GM19328 (cell line): ENCODE measurements at regions not wholly inside any gene's neighbourhood (a gene's known extent, or its start where the extent isn't known, plus 50 kb on each side); places are given as distances from the start of the nearest gene placed in this dataset.

ENCODE experiments used
- ATAC-seq: cut with Tn5 transposase; IDR thresholded peaks from one replicate; pipeline ENCODE4 v1.9.1; 2021; ENCODE audit warnings: mild to moderate bottlenecking, moderate library complexity; ENCODE audit not compliant: unreplicated experiment

GRCh38 chr14:48925184-48925583, 661.0 kb downstream of the RPS29 start:
- ATAC-seq, result no peak

GRCh38 chr14:48914921-48915320, 671.3 kb downstream of the RPS29 start:
- no peak for ATAC-seq

GRCh38 chr14:48914382-48914781, 671.8 kb downstream of the RPS29 start:
- ATAC-seq, result no peak

GRCh38 chr14:48900565-48900964, 685.6 kb downstream of the RPS29 start:
- ATAC-seq, result no peak

- no peak for ATAC-seq
Measured at GRCh38 chr14:48890333-48890732, 695.8 kb downstream of the RPS29 start.

- ATAC-seq, result no peak
Measured at GRCh38 chr14:48876806-48877340, 709.3 kb downstream of the RPS29 start.

GRCh38 chr14:48874711-48875110, 711.5 kb downstream of the RPS29 start:
- no peak for ATAC-seq

GRCh38 chr14:48857366-48857765, 728.8 kb downstream of the RPS29 start:
- ATAC-seq, result no peak

GRCh38 chr14:48853159-48853558, 733.0 kb downstream of the RPS29 start:
- ATAC-seq, result no peak

- no peak for ATAC-seq
Measured at GRCh38 chr14:48849741-48850322, 736.3 kb downstream of the RPS29 start.

GRCh38 chr14:48842785-48843184, 743.4 kb downstream of the RPS29 start:
- ATAC-seq, result no peak

GRCh38 chr14:48826058-48826457, 760.1 kb downstream of the RPS29 start:
- ATAC-seq, result no peak

GRCh38 chr14:48814562-48814961, 771.6 kb downstream of the RPS29 start:
- no peak for ATAC-seq

GRCh38 chr14:48805315-48805714, 780.9 kb downstream of the RPS29 start:
- no peak for ATAC-seq

GRCh38 chr14:48792376-48793024, 793.7 kb downstream of the RPS29 start:
- ATAC-seq, result no peak

GRCh38 chr14:48788771-48789170, 797.4 kb downstream of the RPS29 start:
- ATAC-seq, result no peak

GRCh38 chr14:48786498-48786897, 799.7 kb downstream of the RPS29 start:
- ATAC-seq, result no peak

- ATAC-seq, result no peak
Measured at GRCh38 chr14:48771717-48772116, 814.5 kb downstream of the RPS29 start.

GRCh38 chr14:48751293-48751692, 834.9 kb downstream of the RPS29 start:
- ATAC-seq, result no peak

- ATAC-seq, result no peak
Measured at GRCh38 chr14:48748151-48748675, 838.0 kb downstream of the RPS29 start.

- no peak for ATAC-seq
Measured at GRCh38 chr14:48747561-48748089, 838.6 kb downstream of the RPS29 start.

- ATAC-seq, result no peak
Measured at GRCh38 chr14:48744202-48744601, 842.0 kb downstream of the RPS29 start.
